SU-DHL-6 (cell line): ENCODE measurements at regions not wholly inside any gene's neighbourhood (a gene's known extent, or its start where the extent isn't known, plus 50 kb on each side); places are given as distances from the start of the nearest gene placed in this dataset.

Source experiments
- H2AFZ ChIP-seq: fragments of 200-600 bp; sonication (generic); 2 replicates; pipeline ENCODE4 v1.6.1; 2014; ENCODE audit warnings: low read depth, mild to moderate bottlenecking, moderate library complexity, mixed read lengths, antibody characterized with exemption, low read length; ENCODE audit not compliant: severe bottlenecking
- H3F3A ChIP-seq: fragments of 200-600 bp; shearing (Covaris generic); 2 replicates; pipeline ENCODE4 v1.6.0; 2016; ENCODE audit warnings: antibody characterized with exemption, mild to moderate bottlenecking; ENCODE audit not compliant: insufficient read depth
- H3K27ac ChIP-seq: fragments of 200-600 bp; sonication (generic); 2 replicates; pipeline ENCODE4 v1.5.1; 2016; ENCODE audit warnings: low read depth, mild to moderate bottlenecking, low read length, moderate library complexity, mixed read lengths
- H3K27me3 ChIP-seq: fragments of 200-600 bp; sonication (generic), shearing (Covaris generic); 2 replicates; pipeline ENCODE4 v1.6.0; 2014; ENCODE audit warnings: mild to moderate bottlenecking, low read length
- H3K36me3 ChIP-seq: fragments of 200-600 bp; sonication (generic); 2 replicates; pipeline ENCODE4 v1.6.1; 2014; ENCODE audit warnings: mild to moderate bottlenecking, low read length, mixed read lengths
- H3K4me2 ChIP-seq: fragments of 300-600, 200-600 bp; shearing (Covaris generic), sonication (generic); 2 replicates; pipeline ENCODE4 v1.6.0; 2014; ENCODE audit warnings: low read length, low read depth, mild to moderate bottlenecking; ENCODE audit not compliant: poor library complexity, severe bottlenecking
- H3K4me3 ChIP-seq: fragments of 200-600 bp; sonication (generic); 2 replicates; pipeline ENCODE4 v1.5.1; 2014; ENCODE audit warnings: antibody characterized with exemption, low read length, mild to moderate bottlenecking, mixed read lengths; ENCODE audit not compliant: insufficient read depth, poor library complexity, severe bottlenecking
- H3K79me2 ChIP-seq: fragments of 200-600 bp; sonication (generic); 2 replicates; pipeline ENCODE4 v1.6.1; 2014; ENCODE audit warnings: mild to moderate bottlenecking, low read length, moderate library complexity; ENCODE audit not compliant: insufficient read depth
- H3K9ac ChIP-seq: fragments of 200-600 bp; sonication (generic); 2 replicates; pipeline ENCODE4 v1.7.0; 2014; ENCODE audit warnings: mild to moderate bottlenecking, low read length
- H3K9me2 ChIP-seq: fragments of 200-600 bp; sonication (generic); replicated peaks from 2 replicates; pipeline ENCODE4 v1.6.1; 2014; ENCODE audit warnings: low read length; ENCODE audit not compliant: insufficient read depth
- H3K9me3 ChIP-seq: fragments of 200-600 bp; sonication (generic); 2 replicates; pipeline ENCODE4 v1.6.1; 2014; ENCODE audit warnings: low read length, mixed read lengths; ENCODE audit not compliant: insufficient read depth
- H4K20me1 ChIP-seq: fragments of 200-600 bp; sonication (generic); 2 replicates; pipeline ENCODE4 v1.6.1; 2014; ENCODE audit warnings: low read depth, mild to moderate bottlenecking, antibody characterized with exemption, low read length, moderate library complexity, mixed read lengths
- CTCF ChIP-seq: fragments of 200-600 bp; sonication (generic); IDR thresholded peaks from one replicate; pipeline ENCODE4 v1.5.1; 2017; ENCODE audit warnings: antibody characterized with exemption, mild to moderate bottlenecking, low read length, moderate library complexity; ENCODE audit not compliant: insufficient read depth, poor library complexity, severe bottlenecking
- EZH2phosphoT487 ChIP-seq: fragments of 200-600 bp; sonication (generic), shearing (Covaris generic); conservative IDR thresholded peaks from 2 replicates; pipeline ENCODE4 v1.6.1; 2018; ENCODE audit warnings: mild to moderate bottlenecking, antibody characterized with exemption, low read length, moderate library complexity, mixed read lengths

GRCh38 chr5:159641371-159642039 lies 274.8 kb upstream of the ADRA1B start:
- TF ChIP-seq CTCF (no peak), EZH2phosphoT487 (no peak)
- Histone ChIP-seq H3K9me3 (no peaks in the 10 kb centered on the region), H3K9me2 (no peaks in the 10 kb centered on the region), H3K27ac (no peak overlapping the region), H3K4me3 (no peak overlapping the region), H3K27me3 (no peaks in the 10 kb centered on the region), H3F3A (no peaks in the 10 kb centered on the region), H3K4me2 (no peak overlapping the region), H4K20me1 (no peaks in the 10 kb centered on the region), H2AFZ (no peak overlapping the region), H3K9ac (no peak overlapping the region), H3K79me2 (no peaks in the 10 kb centered on the region), H3K36me3 (no peaks in the 10 kb centered on the region)

GRCh38 chr5:159642379-159642778 lies 273.9 kb upstream of the ADRA1B start:
- Histone ChIP-seq H4K20me1 (no peaks in the 10 kb centered on the region), H3K9ac (no peak overlapping the region), H3K9me2 (no peaks in the 10 kb centered on the region), H3K27ac (no peak overlapping the region), H3F3A (no peaks in the 10 kb centered on the region), H3K9me3 (no peaks in the 10 kb centered on the region), H3K4me2 (no peak overlapping the region), H3K4me3 (no peak overlapping the region), H3K36me3 (no peaks in the 10 kb centered on the region), H3K79me2 (no peaks in the 10 kb centered on the region), H3K27me3 (no peaks in the 10 kb centered on the region), H2AFZ (no peak overlapping the region)
- TF ChIP-seq CTCF (no peak), EZH2phosphoT487 (no peak)

GRCh38 chr5:159644053-159644452 lies 272.2 kb upstream of the ADRA1B start:
- Histone ChIP-seq H3K4me2 (no peak overlapping the region), H3K27ac (no peak overlapping the region), H3F3A (no peaks in the 10 kb centered on the region), H3K9ac (no peak overlapping the region), H3K9me2 (no peaks in the 10 kb centered on the region), H3K4me3 (no peak overlapping the region), H3K9me3 (no peaks in the 10 kb centered on the region), H2AFZ (no peak overlapping the region), H3K27me3 (no peaks in the 10 kb centered on the region), H4K20me1 (no peaks in the 10 kb centered on the region), H3K36me3 (no peaks in the 10 kb centered on the region), H3K79me2 (no peaks in the 10 kb centered on the region)
- TF ChIP-seq EZH2phosphoT487 (no peak), CTCF (no peak)
